B cell (primary cell): ENCODE measurements at regions not wholly inside any gene's neighbourhood (a gene's known extent, or its start where the extent isn't known, plus 50 kb on each side); places are given as distances from the start of the nearest gene placed in this dataset.

Source experiments
- ATAC-seq: fragments of 200-7000 bp; cut with Tn5 transposase; one replicate; pipeline ENCODE4 v1.10.0; 2021; ENCODE audit warnings: low read depth, mild to moderate bottlenecking, moderate number of reproducible peaks, moderate library complexity
- CTCF ChIA-PET: fragments of 350-600 bp; sonication (Branson Sonifier 250); formaldehyde crosslinking; loops from one replicate; lab custom pipeline; 2021; ENCODE audit warnings: antibody characterized with exemption, inconsistent platforms; lab: Charles Lee
- POLR2A ChIA-PET: fragments of 350-600 bp; sonication (Branson Sonifier 250); formaldehyde crosslinking; loops from one replicate; lab custom pipeline; 2021; ENCODE audit warnings: antibody characterized with exemption; lab: Charles Lee
- DNase-seq: peaks from one replicate; pipeline ENCODE4 v3.0.0; 2013
- H2AFZ ChIP-seq: 2 replicates; pipeline ENCODE4 v1.6.1; 2012; ENCODE audit warnings: mild to moderate bottlenecking, low read depth, low read length; ENCODE audit not compliant: insufficient read depth, poor library complexity, severe bottlenecking
- H3K27ac ChIP-seq, 2 donors: 1 replicate in 1 of 2; 2 replicates in 1 of 2; pipeline ENCODE4 v1.5.1; 2012 to 2013; ENCODE audit warnings: low read length in 2 of 2, mild to moderate bottlenecking in 2 of 2, moderate library complexity in 1 of 2
- H3K27me3 ChIP-seq, 4 experiments: fragments of 200-600 bp in 1 of 4; sonication (generic) in 1 of 4; replicated peaks in 1 of 4; 1 replicate in 2 of 4; 2 replicates in 2 of 4; pipeline versions ENCODE4 v1.6.1 to v1.7.0; 2013 to 2016; ENCODE audit warnings: low read length in 3 of 4, mild to moderate bottlenecking in 2 of 4, mixed read lengths in 1 of 4, moderate library complexity in 1 of 4; ENCODE audit not compliant: insufficient read depth in 4 of 4, control insufficient read depth in 3 of 4; ENCODE audit errors: control extremely low read depth in 1 of 4
- H3K36me3 ChIP-seq, 2 experiments: replicated peaks in 1 of 2; 1 replicate in 1 of 2; 2 replicates in 1 of 2; pipeline versions ENCODE4 v1.6.1 to v1.7.1; 2013; ENCODE audit warnings: low read length in 1 of 2; ENCODE audit not compliant: insufficient read depth in 2 of 2, control insufficient read depth in 1 of 2; ENCODE audit errors: control extremely low read depth in 1 of 2, extremely low read depth in 1 of 2
- H3K4me1 ChIP-seq, 2 donors: fragments of 200-600 bp in 1 of 2; sonication (generic) in 1 of 2; 1 replicate in 1 of 2; 2 replicates in 1 of 2; pipeline versions ENCODE4 v1.5.1 to v1.6.1; 2013 to 2017; ENCODE audit warnings: low read length in 2 of 2; ENCODE audit not compliant: control insufficient read depth in 2 of 2, insufficient read depth in 2 of 2
- H3K4me2 ChIP-seq: replicated peaks from 2 replicates; pipeline ENCODE3; 2012; ENCODE audit warnings: mild to moderate bottlenecking, low read depth, low read length; ENCODE audit not compliant: poor library complexity, severe bottlenecking
- H3K4me3 ChIP-seq, 5 experiments: fragments of 200-600 bp in 1 of 5; sonication (generic) in 1 of 5; 1 replicate in 3 of 5; 2 replicates in 2 of 5; pipeline versions ENCODE4 v1.5.1 to v1.7.0; 2011 to 2016; ENCODE audit warnings: low read length in 4 of 5, mild to moderate bottlenecking in 4 of 5, low read depth in 2 of 5, control low read depth in 1 of 5, moderate library complexity in 1 of 5; ENCODE audit not compliant: insufficient read depth in 1 of 5; ENCODE audit errors: control extremely low read depth in 1 of 5, extremely low read depth in 1 of 5
- H3K79me2 ChIP-seq: fragments of 200-600 bp; sonication (generic); one replicate; pipeline ENCODE4 v1.6.0; 2016; ENCODE audit warnings: low read length; ENCODE audit not compliant: control insufficient read depth, insufficient read depth
- H3K9ac ChIP-seq: fragments of 200-600 bp; sonication (generic); 2 replicates; pipeline ENCODE4 v1.6.1; 2017; ENCODE audit warnings: mild to moderate bottlenecking, low read length, moderate library complexity
- H3K9me3 ChIP-seq, 3 donors: one replicate each; pipeline versions ENCODE4 v1.6.1 to v1.7.1; 2013; ENCODE audit warnings: low read length in 2 of 3; ENCODE audit not compliant: control insufficient read depth in 2 of 3, insufficient read depth in 1 of 3; ENCODE audit errors: control extremely low read depth in 1 of 3
- H4K20me1 ChIP-seq: 2 replicates; pipeline ENCODE4 v1.6.0; 2012; ENCODE audit warnings: mild to moderate bottlenecking, low read length; ENCODE audit not compliant: insufficient read depth, control insufficient read depth, poor library complexity, severe bottlenecking
- H3K27ac Mint-ChIP-seq: one replicate; pipeline ENCODE4 v1.8.0; 2021; ENCODE audit warnings: mixed read lengths
- H3K27me3 Mint-ChIP-seq: one replicate; pipeline ENCODE4 v1.8.0; 2021; ENCODE audit warnings: mixed read lengths
- H3K4me1 Mint-ChIP-seq: one replicate; pipeline ENCODE4 v1.8.0; 2021; ENCODE audit warnings: mixed read lengths
- H3K4me3 Mint-ChIP-seq: one replicate; pipeline ENCODE4 v1.8.0; 2021; ENCODE audit warnings: mixed read lengths
- H3K9me3 Mint-ChIP-seq: one replicate; pipeline ENCODE4 v1.8.0; 2022; ENCODE audit warnings: mixed read lengths; ENCODE audit not compliant: insufficient read depth
- EZH2 ChIP-seq: IDR thresholded peaks from 2 replicates; pipeline ENCODE4 v1.6.1; 2012; ENCODE audit warnings: borderline replicate concordance, low read depth, mild to moderate bottlenecking, moderate library complexity, low read length; ENCODE audit not compliant: insufficient read depth, poor library complexity, severe bottlenecking
- WGBS: methylation state at CpG from one replicate; pipeline ENCODE4 v1.1.5; 2013; ENCODE audit warnings: missing lambda C conversion rate; ENCODE audit not compliant: insufficient coverage; 5-methylcytosine and 5-hydroxymethylcytosine counted together
- intact Hi-C: fragments of 100-400 bp; cut with micrococcal nuclease; formaldehyde crosslinking; loops from one replicate; pipeline ENCODE4 v1.10.0; 2022
- TF ChIP-seq, protein P1 (sequence below): fragments of 200-600 bp; IDR thresholded peaks from one replicate; pipeline ENCODE4 v1.8.0; 2022; ENCODE audit warnings: antibody characterized with exemption, mild to moderate bottlenecking

DNA sequence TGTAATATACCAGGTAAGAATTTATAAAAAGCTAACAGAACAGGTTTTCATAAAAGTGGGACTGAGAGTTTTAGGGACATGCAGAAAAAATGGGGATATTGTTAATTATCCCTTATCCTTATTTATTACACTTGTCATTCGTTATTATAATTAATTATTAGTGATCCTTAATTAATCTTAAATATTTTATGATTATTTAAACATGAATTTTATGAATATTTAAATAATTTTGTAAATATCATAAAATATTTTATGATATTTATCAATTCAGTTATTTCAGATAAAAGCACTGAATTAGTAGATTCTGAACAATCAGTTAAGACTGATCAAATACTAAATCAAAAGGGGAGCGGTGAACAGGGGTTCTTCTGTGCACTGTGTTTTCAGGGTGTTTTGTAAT, 300.1 kb downstream of the PAX1 start:
- Histone ChIP-seq H3K9ac (no peak overlapping the region), H3K27ac (no peak overlapping the region), H3K9me3 (peaks cover 0 to 1% (median 0%) of the 10 kb centered on the region in 3 donors), H3K36me3 (no peaks in the 10 kb centered on the region), H3K79me2 (no peaks in the 10 kb centered on the region), H3K4me3 (no peak overlapping the region), H3K4me2 (no peak overlapping the region), H2AFZ (no peak overlapping the region), H3K27me3 (no peaks in the 10 kb centered on the region), H3K4me1 (no peaks in the 10 kb centered on the region), H4K20me1 (no peaks in the 10 kb centered on the region)
- H3K4me1 Mint-ChIP-seq, result no peaks in the 10 kb centered on the region
- CTCF ChIA-PET, result no interaction called here
- TF ChIP-seq, protein P1, sequence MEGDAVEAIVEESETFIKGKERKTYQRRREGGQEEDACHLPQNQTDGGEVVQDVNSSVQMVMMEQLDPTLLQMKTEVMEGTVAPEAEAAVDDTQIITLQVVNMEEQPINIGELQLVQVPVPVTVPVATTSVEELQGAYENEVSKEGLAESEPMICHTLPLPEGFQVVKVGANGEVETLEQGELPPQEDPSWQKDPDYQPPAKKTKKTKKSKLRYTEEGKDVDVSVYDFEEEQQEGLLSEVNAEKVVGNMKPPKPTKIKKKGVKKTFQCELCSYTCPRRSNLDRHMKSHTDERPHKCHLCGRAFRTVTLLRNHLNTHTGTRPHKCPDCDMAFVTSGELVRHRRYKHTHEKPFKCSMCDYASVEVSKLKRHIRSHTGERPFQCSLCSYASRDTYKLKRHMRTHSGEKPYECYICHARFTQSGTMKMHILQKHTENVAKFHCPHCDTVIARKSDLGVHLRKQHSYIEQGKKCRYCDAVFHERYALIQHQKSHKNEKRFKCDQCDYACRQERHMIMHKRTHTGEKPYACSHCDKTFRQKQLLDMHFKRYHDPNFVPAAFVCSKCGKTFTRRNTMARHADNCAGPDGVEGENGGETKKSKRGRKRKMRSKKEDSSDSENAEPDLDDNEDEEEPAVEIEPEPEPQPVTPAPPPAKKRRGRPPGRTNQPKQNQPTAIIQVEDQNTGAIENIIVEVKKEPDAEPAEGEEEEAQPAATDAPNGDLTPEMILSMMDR, result no peak
- no peak for TF ChIP-seq EZH2
- no peak for ATAC-seq
- peaks cover 8% of the 10 kb centered on the region for H3K9me3 Mint-ChIP-seq
- no peaks in the 10 kb centered on the region for H3K27me3 Mint-ChIP-seq
- no CpG with 5 or more reads among the region's 2 CpGs for WGBS
- no peak overlapping the region for H3K27ac Mint-ChIP-seq
- DNase-seq, result no peak
- no peak overlapping the region for H3K4me3 Mint-ChIP-seq
- POLR2A ChIA-PET, result no interaction called here
- intact Hi-C loops, result no loop called here

GRCh38 chr20:22004946-22005345, 299.5 kb downstream of the PAX1 start:
- no peaks in the 10 kb centered on the region for H3K79me2 ChIP-seq
- POLR2A ChIA-PET, result no interaction called here
- Mint-ChIP-seq H3K27me3 (no peaks in the 10 kb centered on the region), H3K4me3 (no peak overlapping the region), H3K9me3 (peaks cover 8% of the 10 kb centered on the region), H3K27ac (no peak overlapping the region), H3K4me1 (no peaks in the 10 kb centered on the region)
- CTCF ChIA-PET, result no interaction called here
- no peak overlapping the region for H3K4me3 ChIP-seq
- peaks cover 0 to 1% (median 0%) of the 10 kb centered on the region in 3 donors for H3K9me3 ChIP-seq
- ATAC-seq, result no peak
- no peak overlapping the region for H3K27ac ChIP-seq
- H3K36me3 ChIP-seq, result no peaks in the 10 kb centered on the region
- no peak overlapping the region for H3K4me2 ChIP-seq
- H3K9ac ChIP-seq, result no peak overlapping the region
- 100% methylated on average over 1 of the region's 2 CpGs for WGBS
- intact Hi-C loops, result no loop called here
- H3K27me3 ChIP-seq, result no peaks in the 10 kb centered on the region
- DNase-seq, result no peak
- TF ChIP-seq EZH2, result no peak
- TF ChIP-seq, protein P1, result no peak
- no peak overlapping the region for H2AFZ ChIP-seq
- H3K4me1 ChIP-seq, result no peaks in the 10 kb centered on the region
- no peaks in the 10 kb centered on the region for H4K20me1 ChIP-seq
